ENCODE measurements at regions not wholly inside any gene's neighbourhood (a gene's known extent, or its start where the extent isn't known, plus 50 kb on each side); places are given as distances from the start of the nearest gene placed in this dataset.

DNA sequence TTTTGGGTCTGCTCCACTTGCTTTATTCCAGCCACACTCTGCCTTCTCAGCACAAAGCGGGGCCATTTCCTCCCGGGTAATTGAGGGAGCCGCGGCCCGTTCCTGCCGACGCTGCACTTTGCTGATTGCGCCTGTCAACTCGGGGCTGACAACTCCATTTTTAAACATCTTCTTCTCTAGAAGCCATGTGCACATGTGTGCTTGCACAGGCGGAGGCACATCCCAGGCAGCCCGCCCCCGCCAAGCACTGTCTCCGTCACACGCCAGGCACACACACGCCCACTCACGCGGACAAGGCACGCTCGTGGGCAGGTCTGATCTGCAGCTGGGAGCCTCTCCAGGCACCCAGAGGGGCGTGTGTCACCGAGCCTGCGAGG lies 63.2 kb downstream of the ENGASE start:
- TF ChIP-seq NFRKB (IDR thresholded peaks at IDR 0.05), result no peak
- no peak for TF ChIP-seq L3MBTL2 (conservative IDR thresholded peaks at IDR 0.05)
